GM18508 (cell line): ENCODE measurements at regions not wholly inside any gene's neighbourhood (a gene's known extent, or its start where the extent isn't known, plus 50 kb on each side); places are given as distances from the start of the nearest gene placed in this dataset.
A peak's percentile ranks its signal among the peaks of the same experiment; 100 is the strongest.

Experiments
- ATAC-seq: cut with Tn5 transposase; IDR thresholded peaks from one replicate; pipeline ENCODE4 v1.9.1; 2021; ENCODE audit warnings: moderate number of reproducible peaks; ENCODE audit not compliant: insufficient read depth, unreplicated experiment

DNA sequence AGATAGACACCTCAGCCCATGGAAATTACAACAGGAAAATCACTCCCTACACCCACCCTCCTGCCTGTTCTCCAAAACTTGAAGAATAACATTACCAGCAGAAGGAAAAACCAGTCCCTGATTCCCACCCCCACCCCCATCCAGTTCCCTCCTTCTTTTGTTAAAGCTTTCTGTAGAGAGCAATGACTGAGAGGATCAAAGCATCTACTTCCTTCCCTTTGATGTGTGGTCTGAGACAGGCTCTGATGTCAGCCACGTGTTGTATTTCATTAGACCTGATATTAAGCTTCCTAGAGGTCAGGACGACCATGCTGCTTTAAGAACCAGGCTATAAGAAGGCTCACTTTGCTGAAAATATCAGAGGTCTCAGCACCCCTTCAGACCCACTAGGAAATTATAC lies 73.9 kb upstream of the HAO2 start:
- no peak for ATAC-seq

DNA sequence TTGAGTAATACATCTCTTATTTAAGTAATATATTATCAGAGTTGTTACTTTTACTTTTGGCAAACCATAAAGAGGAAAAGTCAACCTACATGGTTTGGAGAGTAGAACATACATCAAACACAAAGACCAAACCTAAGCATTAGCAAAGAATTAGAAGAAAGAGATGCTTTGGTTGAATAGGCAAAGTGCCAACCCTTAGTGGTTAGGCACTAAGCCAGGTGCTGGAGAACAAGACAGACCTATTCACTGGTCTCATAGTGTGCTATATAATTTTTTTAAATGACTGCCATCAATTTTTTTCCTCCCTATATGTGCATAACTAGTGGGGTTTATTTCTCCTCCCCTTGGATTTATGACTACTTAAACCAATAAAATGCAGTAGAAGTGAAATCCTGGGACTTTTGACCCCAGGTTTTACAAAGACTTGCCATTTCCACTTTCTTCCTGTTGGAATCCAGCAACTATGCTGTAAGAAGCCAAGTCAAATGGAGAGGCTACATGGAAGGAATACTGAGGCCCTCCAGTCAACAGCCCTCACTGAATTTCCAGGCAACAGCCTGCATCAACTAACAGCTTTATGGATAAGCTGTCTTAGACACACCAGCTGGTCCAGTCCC lies 69.8 kb upstream of the HAO2 start:
- no peak for ATAC-seq

GRCh38 chr1:119302011-119302410 lies 66.6 kb upstream of the HAO2 start:
- ATAC-seq, result no peak

GRCh38 chr1:119308130-119308700 lies 60.4 kb upstream of the HAO2 start:
- no peak for ATAC-seq

DNA sequence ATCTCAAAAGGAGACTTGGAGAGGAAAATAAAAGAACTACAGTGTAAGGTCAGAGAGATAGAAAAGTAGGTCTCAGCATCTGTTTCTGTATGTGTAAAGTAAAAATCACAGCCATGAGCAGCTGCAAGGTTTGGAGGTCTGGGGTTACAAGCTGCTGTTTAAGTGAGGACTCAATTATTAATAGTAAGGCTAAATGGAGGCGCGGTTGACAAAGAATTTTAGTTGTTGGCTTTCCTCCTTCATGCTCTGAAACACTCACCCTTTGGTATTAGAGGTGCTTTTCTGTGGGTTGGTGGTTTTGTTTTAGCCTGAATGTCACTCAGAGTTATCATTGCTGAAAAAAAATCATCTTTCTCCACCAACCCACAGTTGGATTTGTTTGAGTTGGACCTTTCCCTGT lies 59.8 kb upstream of the HAO2 start:
- no peak for ATAC-seq

DNA sequence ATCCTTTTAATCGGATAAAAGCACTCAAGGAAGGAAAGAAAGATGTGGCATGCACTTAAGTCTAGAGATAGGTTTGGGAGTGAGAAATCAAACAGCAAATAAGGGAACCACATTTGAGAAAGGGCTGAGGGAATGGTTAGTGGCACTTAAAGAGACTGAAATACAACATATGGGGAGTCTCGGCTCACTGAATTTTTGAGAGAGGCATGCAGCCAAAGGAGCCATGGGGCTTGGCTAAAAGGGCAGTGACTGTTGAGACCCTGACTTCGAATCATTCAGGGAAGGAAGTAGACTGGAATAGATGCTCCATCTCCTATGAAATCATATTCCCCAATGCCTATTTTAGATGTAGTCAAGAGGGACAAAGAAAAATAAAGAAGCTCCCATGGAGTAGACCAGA lies 58.3 kb upstream of the HAO2 start:
- no peak for ATAC-seq

DNA sequence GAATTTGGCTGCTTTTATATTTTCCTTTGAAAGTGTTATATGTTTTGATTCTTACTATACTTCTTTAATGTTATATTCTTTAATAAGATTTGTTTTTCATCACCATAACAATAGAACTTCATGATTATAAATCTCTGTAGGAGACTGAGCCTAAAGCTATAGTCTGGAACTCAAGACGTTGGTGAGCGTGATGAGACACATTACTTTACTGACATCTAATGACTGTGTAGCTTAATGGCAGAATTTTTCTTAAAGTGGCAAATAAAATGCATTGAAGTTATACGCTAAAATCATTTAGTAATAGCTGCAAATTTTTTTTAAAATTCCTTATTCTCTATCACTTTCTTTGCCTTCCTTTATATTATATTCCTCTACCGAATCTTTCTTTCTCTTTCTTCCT lies 56.1 kb upstream of the HAO2 start:
- ATAC-seq, result no peak

DNA sequence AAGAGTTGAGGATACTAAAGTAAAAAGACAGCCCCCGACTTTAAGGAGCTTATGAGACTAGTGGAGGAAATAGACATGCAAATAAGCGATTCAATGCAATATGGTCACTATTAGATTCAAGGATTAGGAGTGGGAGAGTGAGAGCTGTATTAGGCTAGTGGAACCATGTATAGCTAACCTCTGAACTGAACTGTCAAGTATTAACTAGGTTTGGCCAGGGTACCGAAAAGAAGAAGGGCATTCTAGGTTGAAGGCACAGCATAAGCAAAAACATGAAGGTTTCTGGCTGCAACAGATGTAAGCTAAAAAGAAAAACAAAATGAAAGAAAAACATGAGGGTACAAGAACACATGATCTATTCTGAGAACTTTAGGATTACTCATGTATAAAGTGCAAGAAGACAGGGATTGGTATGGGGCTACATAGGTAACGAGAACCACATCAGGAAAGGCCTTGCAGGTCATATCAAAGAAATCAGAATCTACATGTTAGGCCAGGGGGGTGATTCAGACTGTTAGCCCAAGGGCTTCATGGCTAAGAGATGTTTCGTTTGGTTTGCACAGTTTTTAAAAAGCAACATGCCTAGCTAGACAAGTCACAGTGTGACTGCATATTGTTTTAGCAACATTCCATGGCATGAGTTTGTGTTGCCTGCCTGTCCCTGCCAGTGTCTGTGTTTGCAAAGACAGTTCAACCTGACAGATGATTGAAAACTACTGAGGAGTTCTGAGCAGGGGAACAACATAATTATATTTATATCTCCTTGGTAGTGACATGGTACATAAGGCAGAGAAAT lies 54.4 kb upstream of the HAO2 start:
- ATAC-seq, result no peak

GRCh38 chr1:119316870-119317416 lies 51.6 kb upstream of the HAO2 start:
- ATAC-seq, result no peak

- ATAC-seq, result peak; percentile 78
Observed at GRCh38 chr1:119318466-119319309, 49.9 kb upstream of the HAO2 start.
